Endothelial cell (in vitro differentiated cells): ENCODE measurements at regions not wholly inside any gene's neighbourhood (a gene's known extent, or its start where the extent isn't known, plus 50 kb on each side); places are given as distances from the start of the nearest gene placed in this dataset.
"Not testable (repeated sequence)": the region's sequence is repeated elsewhere in the genome, so short reads cannot be mapped to it uniquely, and the experiment has no call there.

Experiments
- DNase-seq: peaks from one replicate; pipeline ENCODE4 v3.0.0; 2021; ENCODE audit warnings: low spot score
- H3K27ac Mint-ChIP-seq: one replicate; pipeline ENCODE4 v1.8.0; 2021; ENCODE audit warnings: mixed read lengths, inconsistent platforms; ENCODE audit not compliant: unreplicated experiment
- H3K27me3 Mint-ChIP-seq: one replicate; pipeline ENCODE4 v1.8.0; 2021; ENCODE audit warnings: mild to moderate bottlenecking, moderate library complexity, mixed read lengths, inconsistent platforms; ENCODE audit not compliant: unreplicated experiment
- H3K36me3 Mint-ChIP-seq: one replicate; pipeline ENCODE4 v1.8.0; 2021; ENCODE audit warnings: mild to moderate bottlenecking, low read depth, mixed read lengths, inconsistent platforms; ENCODE audit not compliant: unreplicated experiment
- H3K4me1 Mint-ChIP-seq: one replicate; pipeline ENCODE4 v1.8.0; 2021; ENCODE audit warnings: mild to moderate bottlenecking, mixed read lengths, inconsistent platforms; ENCODE audit not compliant: unreplicated experiment
- H3K4me3 Mint-ChIP-seq: one replicate; pipeline ENCODE4 v1.8.0; 2021; ENCODE audit warnings: mild to moderate bottlenecking, mixed read lengths, inconsistent platforms; ENCODE audit not compliant: unreplicated experiment
- H3K9me3 Mint-ChIP-seq: one replicate; pipeline ENCODE4 v1.8.0; 2021; ENCODE audit warnings: mixed read lengths, inconsistent platforms; ENCODE audit not compliant: unreplicated experiment
- CTCF ChIP-seq: fragments of 200-600 bp; sonication (generic); IDR thresholded peaks from one replicate; pipeline ENCODE4 v1.5.0; 2021; ENCODE audit warnings: antibody characterized with exemption; ENCODE audit not compliant: unreplicated experiment

GRCh38 chr4:72933029-72933428 is 136.5 kb downstream of the COX18 start:
- Mint-ChIP-seq H3K4me1 (no peaks in the 10 kb centered on the region), H3K36me3 (no peaks in the 10 kb centered on the region), H3K27ac (no peak overlapping the region), H3K27me3 (peaks cover 5% of the 10 kb centered on the region), H3K4me3 (no peak overlapping the region), H3K9me3 (no peaks in the 10 kb centered on the region)
- no peak for TF ChIP-seq CTCF
- DNase-seq = no peak

GRCh38 chr4:72931346-72931745 is 138.2 kb downstream of the COX18 start:
- DNase-seq = no peak
- Mint-ChIP-seq H3K9me3 (no peaks in the 10 kb centered on the region), H3K36me3 (no peaks in the 10 kb centered on the region), H3K4me3 (no peak overlapping the region), H3K27me3 (peaks cover 5% of the 10 kb centered on the region), H3K4me1 (no peaks in the 10 kb centered on the region), H3K27ac (no peak overlapping the region)
- TF ChIP-seq CTCF = no peak

- H3K9me3 Mint-ChIP-seq, H3K36me3 Mint-ChIP-seq, H3K4me1 Mint-ChIP-seq, H3K27me3 Mint-ChIP-seq, DNase-seq, H3K27ac Mint-ChIP-seq, H3K4me3 Mint-ChIP-seq: not testable (repeated sequence)
Measured at GRCh38 chr4:72929596-72930274, 139.8 kb downstream of the COX18 start.

- Mint-ChIP-seq H3K4me1 (no peaks in the 10 kb centered on the region), H3K36me3 (no peaks in the 10 kb centered on the region), H3K27me3 (no peaks in the 10 kb centered on the region), H3K27ac (no peak overlapping the region), H3K4me3 (no peak overlapping the region), H3K9me3 (no peaks in the 10 kb centered on the region)
- no peak for DNase-seq
- TF ChIP-seq CTCF = no peak
Measured at GRCh38 chr4:72924814-72925213, 144.7 kb downstream of the COX18 start.

- Mint-ChIP-seq H3K27ac (no peak overlapping the region), H3K27me3 (no peaks in the 10 kb centered on the region), H3K9me3 (no peaks in the 10 kb centered on the region), H3K36me3 (no peaks in the 10 kb centered on the region), H3K4me3 (no peak overlapping the region), H3K4me1 (no peaks in the 10 kb centered on the region)
- no peak for TF ChIP-seq CTCF
- no peak for DNase-seq
Measured at GRCh38 chr4:72919937-72920336, 149.6 kb downstream of the COX18 start.

GRCh38 chr4:72919464-72919863 is 150.1 kb downstream of the COX18 start:
- Mint-ChIP-seq H3K4me3 (no peak overlapping the region), H3K27me3 (no peaks in the 10 kb centered on the region), H3K9me3 (no peaks in the 10 kb centered on the region), H3K4me1 (no peaks in the 10 kb centered on the region), H3K36me3 (no peaks in the 10 kb centered on the region), H3K27ac (no peak overlapping the region)
- no peak for DNase-seq
- no peak for TF ChIP-seq CTCF
